GM12872 (cell line): ENCODE measurements at regions not wholly inside any gene's neighbourhood (a gene's known extent, or its start where the extent isn't known, plus 50 kb on each side); places are given as distances from the start of the nearest gene placed in this dataset.

ENCODE experiments used
- TF ChIP-seq, protein P1 (sequence below): IDR thresholded peaks from 3 replicates; pipeline ENCODE4 v1.5.1; 2011; ENCODE audit warnings: low read depth, mild to moderate bottlenecking, low read length, moderate library complexity; ENCODE audit not compliant: insufficient read depth

DNA sequence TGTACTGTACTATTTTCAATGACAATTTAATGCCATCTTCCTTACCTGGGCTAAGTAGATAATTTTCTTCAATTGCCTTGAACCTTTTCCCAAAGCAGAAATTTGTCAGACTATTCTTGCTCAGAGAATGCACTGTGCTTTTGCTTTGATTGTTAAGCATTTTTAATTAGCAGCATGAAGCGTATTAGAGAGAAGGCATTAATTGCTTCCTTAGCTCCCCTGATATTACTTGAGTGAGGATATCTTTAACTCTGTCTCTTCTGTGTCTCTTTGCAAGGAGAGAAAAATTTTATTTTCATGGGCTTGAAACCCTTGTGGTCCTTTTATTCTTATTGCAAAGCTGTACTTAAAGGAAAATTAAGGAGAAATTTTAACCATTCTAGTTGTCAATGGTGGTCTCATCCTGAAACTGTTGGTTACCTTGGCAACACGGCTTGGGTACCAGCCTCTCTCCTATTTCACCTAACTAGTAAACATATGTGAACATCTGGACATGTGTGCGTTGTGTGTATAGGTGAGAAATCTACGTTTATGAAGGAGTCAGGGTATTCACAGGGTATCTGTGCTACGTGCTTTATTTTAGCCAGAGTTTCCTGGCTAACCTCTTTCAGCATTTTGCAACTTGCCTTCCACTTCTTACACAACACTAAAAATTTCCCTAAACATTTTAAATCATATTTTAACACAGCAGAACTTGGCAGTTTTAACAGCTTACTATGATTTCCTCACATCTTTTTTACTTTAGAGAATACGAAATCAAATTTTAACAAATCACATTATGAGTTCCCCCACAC lies 225.5 kb downstream of the KLF5 start:
- TF ChIP-seq, protein P1, sequence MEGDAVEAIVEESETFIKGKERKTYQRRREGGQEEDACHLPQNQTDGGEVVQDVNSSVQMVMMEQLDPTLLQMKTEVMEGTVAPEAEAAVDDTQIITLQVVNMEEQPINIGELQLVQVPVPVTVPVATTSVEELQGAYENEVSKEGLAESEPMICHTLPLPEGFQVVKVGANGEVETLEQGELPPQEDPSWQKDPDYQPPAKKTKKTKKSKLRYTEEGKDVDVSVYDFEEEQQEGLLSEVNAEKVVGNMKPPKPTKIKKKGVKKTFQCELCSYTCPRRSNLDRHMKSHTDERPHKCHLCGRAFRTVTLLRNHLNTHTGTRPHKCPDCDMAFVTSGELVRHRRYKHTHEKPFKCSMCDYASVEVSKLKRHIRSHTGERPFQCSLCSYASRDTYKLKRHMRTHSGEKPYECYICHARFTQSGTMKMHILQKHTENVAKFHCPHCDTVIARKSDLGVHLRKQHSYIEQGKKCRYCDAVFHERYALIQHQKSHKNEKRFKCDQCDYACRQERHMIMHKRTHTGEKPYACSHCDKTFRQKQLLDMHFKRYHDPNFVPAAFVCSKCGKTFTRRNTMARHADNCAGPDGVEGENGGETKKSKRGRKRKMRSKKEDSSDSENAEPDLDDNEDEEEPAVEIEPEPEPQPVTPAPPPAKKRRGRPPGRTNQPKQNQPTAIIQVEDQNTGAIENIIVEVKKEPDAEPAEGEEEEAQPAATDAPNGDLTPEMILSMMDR, result no peak

DNA sequence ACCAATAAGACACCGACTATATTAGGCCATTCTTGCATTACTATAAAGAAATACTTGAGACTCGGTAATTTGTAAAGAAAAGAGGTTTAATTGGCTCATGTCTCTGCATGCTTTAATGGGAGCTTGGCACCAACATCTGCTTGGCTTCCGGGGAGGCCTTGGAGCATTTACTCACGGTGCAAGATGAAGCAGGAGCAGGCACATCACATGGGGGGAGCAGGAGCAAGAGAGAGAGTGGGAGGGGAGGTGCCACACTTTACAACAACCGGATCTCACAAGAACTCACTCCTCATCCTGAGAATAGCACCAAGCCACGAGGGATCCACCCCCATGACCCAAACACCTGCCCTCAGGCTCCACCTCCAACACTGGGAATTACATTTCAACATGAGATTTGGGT lies 224.8 kb downstream of the KLF5 start:
- TF ChIP-seq, protein P1, result no peak

DNA sequence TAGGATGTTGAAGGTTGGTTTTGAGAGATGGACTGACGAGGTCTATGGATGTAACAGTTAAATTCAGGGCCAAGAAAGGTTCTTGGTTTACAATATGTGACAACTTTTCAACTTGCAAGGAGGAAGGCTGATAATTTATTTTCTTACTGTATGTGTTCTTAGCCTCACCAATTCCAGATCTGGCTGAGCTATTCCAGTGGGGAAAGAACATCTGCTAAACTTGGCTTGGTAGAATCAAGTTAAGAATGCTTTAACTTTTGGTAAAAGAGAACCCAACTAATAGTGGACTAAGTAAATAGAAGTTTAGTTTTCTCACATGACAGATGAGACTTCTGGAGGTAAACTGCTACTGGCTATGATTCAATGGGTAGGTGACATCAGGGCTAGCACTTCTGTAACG lies 222.9 kb downstream of the KLF5 start:
- TF ChIP-seq, protein P1, result no peak

DNA sequence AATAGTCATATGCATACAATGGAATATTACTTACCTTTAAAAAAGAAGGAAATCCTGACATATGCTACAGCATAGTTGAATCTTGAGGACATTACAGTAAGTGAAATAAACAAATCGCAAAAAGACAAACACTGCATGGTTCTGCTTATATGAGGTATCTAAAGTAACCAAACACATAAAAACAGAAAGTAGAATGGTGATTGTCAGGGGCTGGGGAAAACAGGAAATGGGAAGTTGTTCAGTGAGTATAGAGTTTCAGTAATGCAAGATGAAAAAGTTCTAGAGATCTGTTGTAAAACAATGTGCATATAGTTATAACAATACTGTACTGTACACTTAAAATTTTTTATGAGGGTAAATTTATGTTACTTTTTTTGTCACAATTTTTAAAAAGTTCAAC lies 219.4 kb downstream of the KLF5 start:
- TF ChIP-seq, protein P1, result no peak

DNA sequence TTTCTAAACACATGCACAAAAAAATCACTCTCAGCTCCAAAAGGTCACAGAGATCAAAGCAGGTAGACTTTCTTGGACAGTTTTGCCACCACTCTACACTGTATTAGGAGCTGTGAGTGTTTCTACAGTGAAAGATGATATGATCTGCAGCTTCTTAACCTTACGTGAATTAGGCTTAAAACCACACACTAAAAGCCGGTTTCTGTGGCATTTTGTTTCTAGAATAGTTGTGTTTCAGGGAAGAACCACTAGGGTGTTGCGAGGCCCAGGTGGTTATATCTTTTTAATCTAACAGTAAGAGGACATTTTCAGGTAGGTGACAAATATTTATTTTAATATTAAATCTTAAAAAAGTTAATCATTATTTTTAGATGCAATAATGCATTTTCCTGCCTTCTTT lies 216.4 kb downstream of the KLF5 start:
- TF ChIP-seq, protein P1, result no peak

DNA sequence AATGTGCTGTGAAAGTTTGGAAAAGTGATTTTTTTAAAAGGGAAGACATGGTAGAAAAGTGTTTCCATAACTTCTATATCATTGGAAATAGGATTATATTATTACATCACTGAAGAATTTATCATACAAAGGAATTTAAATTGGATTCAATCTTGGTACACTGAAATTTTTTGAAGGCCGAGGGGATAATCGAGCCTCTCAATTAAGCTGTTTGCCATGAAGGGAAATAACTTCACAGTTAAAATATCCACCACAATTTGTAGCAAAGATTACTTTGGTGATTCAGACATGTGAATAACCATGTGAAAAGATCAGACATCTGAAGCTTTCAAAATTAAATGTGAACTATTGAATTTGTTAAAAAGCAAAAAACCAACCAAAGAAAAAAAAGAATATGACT lies 215.3 kb downstream of the KLF5 start:
- TF ChIP-seq, protein P1, result no peak

DNA sequence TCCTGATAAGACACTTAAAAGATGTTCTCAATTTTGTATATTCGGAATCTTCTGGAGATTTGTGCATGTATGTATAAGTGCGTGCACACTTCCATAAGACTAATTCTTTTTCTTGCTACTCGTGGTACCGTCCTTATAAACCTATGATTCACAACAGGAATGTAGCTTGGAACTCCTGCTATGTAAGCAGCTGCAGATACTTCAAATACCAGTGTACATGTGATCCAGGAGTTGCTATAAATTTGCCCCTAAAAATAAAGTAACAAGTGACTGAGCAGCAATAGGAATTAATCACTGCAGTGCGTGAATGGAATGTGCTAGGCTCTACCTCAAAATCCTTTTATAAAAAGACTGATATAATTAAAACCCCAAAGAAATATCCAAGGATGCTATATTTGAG lies 214.9 kb downstream of the KLF5 start:
- TF ChIP-seq, protein P1, result no peak
